Gastrocnemius medialis (tissue), 4 donors: ENCODE measurements at regions not wholly inside any gene's neighbourhood (a gene's known extent, or its start where the extent isn't known, plus 50 kb on each side); places are given as distances from the start of the nearest gene placed in this dataset.

Source experiments
- ATAC-seq, 2 donors: fragments of 150-250 bp; one replicate each; pipeline ENCODE4 v1.9.1; 2016
- DNase-seq, 2 donors: peaks; one replicate each; pipeline ENCODE4 v3.0.0-alpha.2; 2019
- H3K27ac ChIP-seq, 4 donors: fragments of 200-600 bp; sonication (generic); 1 replicate in 1 of 4; 2 replicates in 3 of 4; pipeline ENCODE4 v1.5.1; 2016 to 2018; ENCODE audit warnings: mild to moderate bottlenecking in 2 of 4, moderate library complexity in 1 of 4
- H3K27me3 ChIP-seq, 3 donors: fragments of 200-600 bp; sonication (generic) in 2 of 3; 1 replicate in 1 of 3; 2 replicates in 2 of 3; pipeline versions ENCODE4 v1.5.1 to v1.6.0; 2016 to 2019; ENCODE audit warnings: mild to moderate bottlenecking in 1 of 3, moderate library complexity in 1 of 3
- H3K36me3 ChIP-seq, 2 donors: fragments of 200-600 bp; sonication (generic) in 1 of 2; one replicate each; pipeline ENCODE4 v1.5.1; 2017 to 2018
- H3K4me1 ChIP-seq, 2 donors: fragments of 200-600 bp; sonication (generic) in 1 of 2; one replicate each; pipeline ENCODE4 v1.5.1; 2016 to 2017; ENCODE audit warnings: mild to moderate bottlenecking in 2 of 2
- H3K4me3 ChIP-seq, 4 donors: fragments of 200-600 bp; sonication (generic) in 3 of 4; 1 replicate in 1 of 4; 2 replicates in 3 of 4; pipeline ENCODE4 v1.5.1; 2016 to 2019; ENCODE audit warnings: mild to moderate bottlenecking in 2 of 4
- H3K9me3 ChIP-seq, 3 donors: fragments of 200-600 bp; sonication (generic) in 2 of 3; 1 replicate in 1 of 3; 2 replicates in 2 of 3; pipeline ENCODE4 v1.5.1; 2016 to 2019
- CTCF ChIP-seq, 5 experiments: fragments of 450-650 bp in 3 of 5; fragments of 200-600 bp in 2 of 5; sonication (generic) in 2 of 5; IDR thresholded peaks in 4 of 5; conservative IDR thresholded peaks in 1 of 5; 1 replicate in 4 of 5; 2 replicates in 1 of 5; pipeline ENCODE4 v1.5.1; 2016 to 2019; ENCODE audit warnings: antibody characterized with exemption in 5 of 5, mild to moderate bottlenecking in 3 of 5, moderate library complexity in 3 of 5
- POLR2A ChIP-seq, 2 donors: fragments of 450-650 bp; IDR thresholded peaks; one replicate each; pipeline ENCODE4 v1.6.1; 2017; ENCODE audit warnings: antibody characterized with exemption in 2 of 2, mild to moderate bottlenecking in 2 of 2, moderate library complexity in 2 of 2
- in situ Hi-C, 4 donors: fragments of 200-750 bp; cut with MboI; loops; one replicate each; pipeline versions ENCODE4 v1.15.0 to v1.8.0; 2017; ENCODE audit warnings: low sequenced_read_pairs in 4 of 4
- intact Hi-C: fragments of 100-400 bp; cut with DNase I; formaldehyde crosslinking; loops from one replicate; pipeline ENCODE4 v1.15.1; 2023; ENCODE audit warnings: low total_unique reads

- no peaks in the 10 kb centered on the region for H3K9me3 ChIP-seq
- no peaks in the 10 kb centered on the region for H3K27me3 ChIP-seq
- H3K36me3 ChIP-seq = no peaks in the 10 kb centered on the region
- H3K4me1 ChIP-seq = no peaks in the 10 kb centered on the region
- no peak overlapping the region for H3K27ac ChIP-seq
- intact Hi-C loops = no loop called here
- no peak overlapping the region for H3K4me3 ChIP-seq
- in situ Hi-C loops = no loop called here
- no peak for ATAC-seq
- TF ChIP-seq POLR2A (IDR thresholded peaks at IDR 0.05) = no peak
- no peak for TF ChIP-seq CTCF (IDR thresholded peaks at IDR 0.05 in 4 of 5, conservative IDR thresholded peaks at IDR 0.05 in 1 of 5)
- no peak for DNase-seq
Observed at GRCh38 chr18:42363446-42364441, 408.7 kb downstream of the PIK3C3 start.

- Histone ChIP-seq H3K27ac (no peak overlapping the region), H3K4me3 (no peak overlapping the region), H3K36me3 (no peaks in the 10 kb centered on the region), H3K4me1 (no peaks in the 10 kb centered on the region), H3K9me3 (no peaks in the 10 kb centered on the region), H3K27me3 (no peaks in the 10 kb centered on the region)
- TF ChIP-seq POLR2A (IDR thresholded peaks at IDR 0.05) (no peak), CTCF (IDR thresholded peaks at IDR 0.05 in 4 of 5, conservative IDR thresholded peaks at IDR 0.05 in 1 of 5) (no peak)
- intact Hi-C loops = no loop called here
- in situ Hi-C loops = no loop called here
- ATAC-seq = no peak
- DNase-seq = no peak
Observed at GRCh38 chr18:42364766-42365165, 409.7 kb downstream of the PIK3C3 start.

GRCh38 chr18:42365591-42365990, 410.6 kb downstream of the PIK3C3 start:
- intact Hi-C loops = no loop called here
- Histone ChIP-seq H3K27ac (no peak overlapping the region), H3K27me3 (no peaks in the 10 kb centered on the region), H3K9me3 (no peaks in the 10 kb centered on the region), H3K4me3 (no peak overlapping the region), H3K36me3 (no peaks in the 10 kb centered on the region), H3K4me1 (no peaks in the 10 kb centered on the region)
- ATAC-seq (no peak), DNase-seq (no peak)
- in situ Hi-C loops = no loop called here
- TF ChIP-seq POLR2A (IDR thresholded peaks at IDR 0.05) (no peak), CTCF (IDR thresholded peaks at IDR 0.05 in 4 of 5, conservative IDR thresholded peaks at IDR 0.05 in 1 of 5) (no peak)

- no peaks in the 10 kb centered on the region for H3K36me3 ChIP-seq
- no peaks in the 10 kb centered on the region for H3K9me3 ChIP-seq
- in situ Hi-C loops (no loop called here), intact Hi-C loops (no loop called here)
- H3K27ac ChIP-seq = no peak overlapping the region
- ATAC-seq (no peak), DNase-seq (no peak)
- no peak overlapping the region for H3K4me3 ChIP-seq
- H3K27me3 ChIP-seq = no peaks in the 10 kb centered on the region
- TF ChIP-seq CTCF (IDR thresholded peaks at IDR 0.05 in 4 of 5, conservative IDR thresholded peaks at IDR 0.05 in 1 of 5) (no peak), POLR2A (IDR thresholded peaks at IDR 0.05) (no peak)
- H3K4me1 ChIP-seq = no peaks in the 10 kb centered on the region
Observed at GRCh38 chr18:42373584-42373983, 418.6 kb downstream of the PIK3C3 start.
